Effector memory CD8-positive, alpha-beta T cell (primary cell): ENCODE measurements at regions not wholly inside any gene's neighbourhood (a gene's known extent, or its start where the extent isn't known, plus 50 kb on each side); places are given as distances from the start of the nearest gene placed in this dataset.

Experiments
- ATAC-seq: fragments of 150-1000 bp; cut with Tn5 transposase; replicated peaks from 2 replicates; pipeline ENCODE4 v1.10.0; 2021; ENCODE audit warnings: mild to moderate bottlenecking, moderate library complexity
- DNase-seq, 3 experiments: peaks; one replicate each; pipeline ENCODE4 v3.0.0; 2021
- H3K27ac Mint-ChIP-seq, 2 donors: one replicate each; pipeline ENCODE4 v1.8.0; 2022; ENCODE audit warnings: mild to moderate bottlenecking in 2 of 2, mixed read lengths in 2 of 2, moderate library complexity in 2 of 2
- H3K27me3 Mint-ChIP-seq, 2 donors: one replicate each; pipeline ENCODE4 v1.8.0; 2022; ENCODE audit warnings: mixed read lengths in 2 of 2
- H3K36me3 Mint-ChIP-seq: one replicate; pipeline ENCODE4 v1.8.0; 2022; ENCODE audit warnings: mild to moderate bottlenecking, moderate library complexity, mixed read lengths; ENCODE audit not compliant: insufficient read depth
- H3K4me1 Mint-ChIP-seq, 2 donors: one replicate each; pipeline ENCODE4 v1.8.0; 2022; ENCODE audit warnings: low read depth in 2 of 2, mixed read lengths in 2 of 2
- H3K4me3 Mint-ChIP-seq, 2 donors: one replicate each; pipeline ENCODE4 v1.8.0; 2022; ENCODE audit warnings: mild to moderate bottlenecking in 2 of 2, mixed read lengths in 2 of 2, moderate library complexity in 2 of 2
- H3K9me3 Mint-ChIP-seq, 2 donors: one replicate each; pipeline ENCODE4 v1.8.0; 2022; ENCODE audit warnings: mixed read lengths in 2 of 2

DNA sequence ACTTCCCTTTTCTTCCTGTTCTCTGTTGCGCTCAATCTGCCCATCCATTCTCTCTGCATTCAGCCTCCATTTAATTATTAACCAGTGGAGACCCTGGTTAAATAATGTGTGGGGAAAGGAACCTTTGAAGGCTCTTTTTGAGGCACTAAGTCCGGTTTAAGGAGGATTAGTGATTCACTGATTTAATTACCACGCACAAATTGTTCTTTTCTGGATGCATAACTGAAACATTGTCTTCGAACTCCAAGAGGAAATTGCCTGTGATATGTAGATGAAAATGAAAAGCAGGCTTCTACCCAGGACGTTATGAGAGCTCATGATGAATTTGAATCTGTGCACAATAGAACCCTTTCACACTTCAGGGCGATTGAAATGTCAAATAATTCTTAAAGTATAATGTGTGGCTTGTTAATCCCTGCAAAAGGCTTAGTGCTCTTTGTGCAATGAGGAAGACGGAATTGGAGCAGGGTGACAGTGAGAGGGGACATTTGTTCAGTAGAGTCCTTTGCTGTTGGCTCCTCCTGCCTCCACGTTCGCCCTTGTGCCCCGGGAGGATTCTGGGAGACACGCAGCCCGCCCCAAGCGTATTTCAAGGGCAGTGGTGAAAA is 51.1 kb upstream of the ZNF236 start:
- Mint-ChIP-seq H3K4me1 (peaks cover 3 to 6% of the 10 kb centered on the region in 2 donors), H3K27me3 (peaks cover 34 to 48% of the 10 kb centered on the region in 2 donors), H3K4me3 (no peak overlapping the region), H3K36me3 (no peaks in the 10 kb centered on the region), H3K9me3 (peaks cover 4 to 10% of the 10 kb centered on the region in 2 donors), H3K27ac (no peak overlapping the region)
- DNase-seq: no peak
- no peak for ATAC-seq

DNA sequence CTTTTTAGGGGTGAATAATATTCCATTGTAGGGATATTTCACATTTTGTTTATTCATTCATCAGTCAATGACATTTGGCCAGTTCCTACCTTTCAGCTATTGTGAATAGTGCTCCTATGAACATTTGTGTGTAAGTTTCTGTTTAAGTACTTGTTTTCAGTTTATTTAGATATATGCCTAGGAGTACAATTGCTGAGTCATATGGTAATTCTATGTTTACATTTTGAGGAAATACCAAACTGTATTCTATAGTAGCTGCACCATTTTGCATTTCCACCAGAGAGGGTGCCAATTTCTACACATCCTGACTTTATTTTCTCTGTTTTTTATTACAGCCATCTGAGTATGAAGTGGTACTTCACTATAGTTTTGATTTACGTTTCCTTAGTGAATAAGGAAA is 54.4 kb upstream of the ZNF236 start:
- peaks cover 12 to 21% of the 10 kb centered on the region in 2 donors for H3K4me1 Mint-ChIP-seq
- ATAC-seq: no peak
- no peak for DNase-seq

DNA sequence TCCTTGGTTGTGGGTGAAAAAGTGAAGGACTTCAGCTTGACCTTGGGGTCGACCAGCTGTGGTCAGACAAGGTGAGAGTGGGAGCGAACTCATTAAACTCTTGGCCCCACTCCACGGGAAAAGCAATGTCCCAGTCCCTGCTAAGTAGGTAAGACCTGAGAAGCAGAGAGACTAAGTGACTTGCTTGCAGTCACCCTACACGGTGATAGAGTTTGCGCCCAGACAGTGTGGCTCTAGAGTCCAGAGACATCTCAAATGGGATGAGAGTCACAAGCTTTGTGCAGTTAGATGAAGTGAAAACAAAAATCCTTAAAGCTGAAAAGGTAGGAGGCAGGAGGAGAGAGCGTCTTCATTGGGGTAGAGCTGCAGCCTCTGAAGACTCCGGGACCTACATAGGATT is 55.9 kb upstream of the ZNF236 start:
- H3K27me3 Mint-ChIP-seq: peaks cover 21 to 36% of the 10 kb centered on the region in 2 donors
- peaks cover 4 to 20% of the 10 kb centered on the region in 2 donors for H3K9me3 Mint-ChIP-seq

More for the DNA sequence above, 54.4 kb upstream of the ZNF236 start:
- Mint-ChIP-seq H3K36me3 (no peaks in the 10 kb centered on the region), H3K4me3 (no peak overlapping the region), H3K9me3 (peaks cover 4 to 10% of the 10 kb centered on the region in 2 donors), H3K27ac (no peak overlapping the region), H3K27me3 (peaks cover 36 to 46% of the 10 kb centered on the region in 2 donors)

DNA sequence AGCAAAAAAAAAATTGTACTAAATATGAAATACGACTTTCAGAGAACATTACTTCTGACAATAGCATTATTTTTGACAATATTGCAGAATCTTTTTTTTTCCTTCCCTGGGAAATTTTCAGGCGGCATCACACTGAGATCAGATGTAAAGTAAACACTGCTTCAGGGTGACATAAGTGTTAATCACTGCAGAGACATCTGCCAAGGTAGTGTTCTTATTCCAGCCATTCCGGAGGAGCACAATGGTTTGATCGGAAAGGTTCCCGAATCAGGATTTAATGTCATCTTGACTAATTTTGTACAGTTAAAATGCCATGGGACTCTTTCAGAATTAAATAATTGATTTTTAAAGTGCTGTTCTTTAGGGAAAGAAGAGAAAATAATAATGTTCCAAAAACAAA is 56.7 kb upstream of the ZNF236 start:
- ATAC-seq: no peak
- Mint-ChIP-seq H3K36me3 (no peaks in the 10 kb centered on the region), H3K27ac (no peak overlapping the region), H3K4me1 (peaks cover 30 to 38% of the 10 kb centered on the region in 2 donors), H3K4me3 (no peak overlapping the region), H3K9me3 (peaks cover 4 to 23% of the 10 kb centered on the region in 2 donors), H3K27me3 (peaks cover 14 to 30% of the 10 kb centered on the region in 2 donors)
- DNase-seq: no peak

More for the DNA sequence above, 55.9 kb upstream of the ZNF236 start:
- Mint-ChIP-seq H3K4me1 (peaks cover 26 to 35% of the 10 kb centered on the region in 2 donors), H3K27ac (no peak overlapping the region), H3K36me3 (no peaks in the 10 kb centered on the region), H3K4me3 (no peak overlapping the region)
- ATAC-seq: no peak
- no peak for DNase-seq

DNA sequence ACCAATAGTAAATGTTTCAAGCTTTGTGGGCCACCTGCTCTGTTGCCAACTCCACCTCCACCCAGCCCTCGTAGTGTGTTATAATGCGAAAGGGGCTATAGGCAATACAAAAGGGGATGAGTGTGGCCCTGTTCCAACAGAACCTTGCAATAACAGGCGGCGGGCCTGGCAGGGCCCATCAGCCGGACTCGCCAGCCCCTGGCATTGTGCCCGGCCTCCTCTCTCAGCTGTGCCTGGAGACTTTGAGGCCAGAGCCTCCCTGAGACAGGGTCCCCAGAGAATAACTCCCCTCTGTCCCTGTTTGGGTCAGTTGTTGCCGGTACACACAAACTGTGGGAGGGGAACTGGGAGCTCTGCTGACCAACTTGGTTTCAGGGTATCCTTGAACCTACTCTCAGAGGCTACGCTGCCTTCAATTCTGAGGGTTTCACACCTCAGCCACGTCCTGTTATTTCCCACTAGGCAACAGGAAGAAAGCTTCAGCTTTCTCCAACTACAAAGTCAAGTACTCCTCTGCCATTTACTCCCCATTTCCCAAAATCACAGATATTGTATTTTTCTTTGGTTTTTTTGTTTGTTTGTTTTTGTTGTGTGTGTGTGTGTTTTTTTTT is 58.0 kb upstream of the ZNF236 start:
- peaks cover 30 to 38% of the 10 kb centered on the region in 2 donors for H3K4me1 Mint-ChIP-seq
- no peaks in the 10 kb centered on the region for H3K36me3 Mint-ChIP-seq
- ATAC-seq: no peak
- DNase-seq: no peak
- peaks cover 4 to 23% of the 10 kb centered on the region in 2 donors for H3K9me3 Mint-ChIP-seq
- peak overlapping the region; percentile 7 to 52 for H3K4me3 Mint-ChIP-seq
- H3K27ac Mint-ChIP-seq: peak overlapping the region; percentile 9 to 61
- peaks cover 14 to 25% of the 10 kb centered on the region in 2 donors for H3K27me3 Mint-ChIP-seq

DNA sequence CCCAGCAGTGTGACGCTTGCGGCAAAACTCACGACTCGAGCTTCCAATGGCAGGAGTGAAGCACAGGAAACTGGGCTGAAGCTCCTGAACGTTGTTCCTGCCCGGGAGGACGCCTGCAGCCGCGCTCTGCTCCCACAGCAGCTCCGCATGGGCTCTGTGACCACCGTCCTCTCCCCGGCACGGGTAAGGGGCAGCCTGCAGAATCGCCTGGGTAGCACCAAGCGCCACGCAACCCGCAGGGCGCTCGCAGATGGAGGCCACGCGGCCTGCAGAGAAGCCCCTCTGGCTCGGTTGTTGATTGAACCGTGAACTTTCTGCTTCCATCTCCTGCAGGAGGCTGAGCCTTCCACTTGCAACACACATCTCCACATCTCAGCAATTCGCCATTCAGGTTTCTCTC is 63.3 kb upstream of the ZNF236 start:
- H3K4me3 Mint-ChIP-seq: no peak overlapping the region
- no peaks in the 10 kb centered on the region for H3K36me3 Mint-ChIP-seq
- peaks cover 0 to 13% of the 10 kb centered on the region in 2 donors for H3K9me3 Mint-ChIP-seq
- ATAC-seq: no peak
- H3K27me3 Mint-ChIP-seq: peaks cover 7 to 9% of the 10 kb centered on the region in 2 donors
- no peak for DNase-seq
- peaks cover 20 to 22% of the 10 kb centered on the region in 2 donors for H3K4me1 Mint-ChIP-seq
- H3K27ac Mint-ChIP-seq: no peak overlapping the region

DNA sequence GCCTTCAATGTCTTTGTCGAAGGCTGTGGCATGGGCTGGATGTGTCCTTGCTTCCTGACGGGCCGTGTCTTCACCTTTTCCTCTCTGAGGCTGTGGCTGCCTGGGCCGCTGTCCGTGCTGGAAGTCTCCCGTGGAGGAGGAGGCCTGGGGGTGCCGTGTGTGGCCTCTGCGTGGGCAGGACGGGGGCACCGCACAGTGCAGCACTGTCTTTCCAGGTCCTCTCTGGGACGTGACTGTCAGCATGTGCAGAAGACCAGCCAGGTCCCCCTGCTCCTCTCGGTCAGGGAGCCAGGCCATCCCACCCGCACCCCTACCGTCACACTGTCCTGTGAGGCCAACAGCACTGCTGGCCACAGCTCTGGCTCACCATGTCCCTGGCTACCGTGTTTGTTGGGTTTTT is 64.4 kb upstream of the ZNF236 start:
- no peak overlapping the region for H3K4me3 Mint-ChIP-seq
- DNase-seq: no peak
- no peak overlapping the region for H3K27ac Mint-ChIP-seq
- peaks cover 17 to 20% of the 10 kb centered on the region in 2 donors for H3K4me1 Mint-ChIP-seq
- peaks cover 7 to 9% of the 10 kb centered on the region in 2 donors for H3K27me3 Mint-ChIP-seq
- no peak for ATAC-seq
- peaks cover 0 to 13% of the 10 kb centered on the region in 2 donors for H3K9me3 Mint-ChIP-seq
- no peaks in the 10 kb centered on the region for H3K36me3 Mint-ChIP-seq

DNA sequence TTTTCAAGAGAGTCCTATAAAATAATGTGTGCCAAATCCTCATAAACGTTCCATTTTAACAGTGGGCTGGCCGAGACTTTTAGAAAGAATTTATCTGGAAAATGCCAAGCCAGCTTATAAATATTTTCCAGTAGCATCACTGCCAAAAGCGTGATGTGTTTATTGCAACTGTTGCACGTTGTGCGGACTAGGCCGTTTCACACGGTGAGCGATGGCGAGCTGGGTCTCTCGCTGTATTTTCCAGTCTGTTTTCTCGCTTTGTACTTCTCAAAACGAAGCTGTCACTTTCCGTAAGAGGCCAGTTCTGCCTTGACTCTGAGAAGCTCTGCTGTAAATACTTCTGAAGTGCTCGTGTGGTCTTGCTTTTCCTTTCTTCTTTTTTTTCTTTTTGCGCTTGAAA is 65.0 kb upstream of the ZNF236 start:
- no peak overlapping the region for H3K4me3 Mint-ChIP-seq
- no peak for ATAC-seq
- no peak for DNase-seq
- no peaks in the 10 kb centered on the region for H3K36me3 Mint-ChIP-seq
- peaks cover 0 to 12% of the 10 kb centered on the region in 2 donors for H3K9me3 Mint-ChIP-seq
- H3K4me1 Mint-ChIP-seq: peaks cover 12 to 15% of the 10 kb centered on the region in 2 donors
- peaks cover 7 to 9% of the 10 kb centered on the region in 2 donors for H3K27me3 Mint-ChIP-seq
- H3K27ac Mint-ChIP-seq: peak overlapping the region in 1 of 2 donors; percentile 77

DNA sequence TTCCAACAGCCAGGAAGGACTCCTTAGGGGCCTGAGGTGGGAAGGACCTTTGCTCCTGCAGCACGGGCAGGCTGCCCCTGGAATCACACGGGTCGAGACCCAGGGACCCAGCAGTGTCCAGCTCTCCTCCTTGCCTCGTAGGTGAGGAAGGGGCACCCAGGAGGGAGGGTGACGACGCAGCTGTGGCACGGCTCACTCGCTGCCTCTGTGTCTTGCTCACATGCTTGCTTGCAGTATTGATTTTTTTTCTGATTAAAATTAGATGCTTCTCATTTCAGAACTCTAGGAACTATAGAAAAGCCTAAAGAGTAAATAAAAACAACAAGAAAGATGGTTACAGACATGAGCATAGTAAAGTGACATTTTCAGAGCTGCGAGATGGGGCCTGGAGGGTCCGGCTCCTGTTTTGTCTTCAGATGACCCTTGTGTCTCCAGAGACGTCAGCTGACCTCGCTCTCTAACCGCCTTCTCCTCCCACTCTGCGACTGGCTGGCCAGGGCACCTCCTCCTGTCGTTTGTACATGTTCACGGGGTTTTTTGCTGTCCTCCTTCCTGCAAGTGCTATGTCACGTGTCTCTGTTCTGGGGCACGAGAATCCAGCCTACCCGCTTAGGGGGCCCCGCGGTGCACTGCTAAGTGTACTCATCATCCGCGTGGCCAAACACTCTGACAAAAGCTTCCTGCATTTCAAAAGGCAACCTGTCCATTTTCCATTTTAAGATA is 65.7 kb upstream of the ZNF236 start:
- Mint-ChIP-seq H3K36me3 (no peaks in the 10 kb centered on the region), H3K9me3 (peaks cover 2 to 5% of the 10 kb centered on the region in 2 donors), H3K4me3 (no peak overlapping the region), H3K4me1 (peaks cover 6 to 9% of the 10 kb centered on the region in 2 donors), H3K27ac (peak overlapping the region in 1 of 2 donors; percentile 77), H3K27me3 (peaks cover 7 to 9% of the 10 kb centered on the region in 2 donors)
- ATAC-seq: no peak
- no peak for DNase-seq

DNA sequence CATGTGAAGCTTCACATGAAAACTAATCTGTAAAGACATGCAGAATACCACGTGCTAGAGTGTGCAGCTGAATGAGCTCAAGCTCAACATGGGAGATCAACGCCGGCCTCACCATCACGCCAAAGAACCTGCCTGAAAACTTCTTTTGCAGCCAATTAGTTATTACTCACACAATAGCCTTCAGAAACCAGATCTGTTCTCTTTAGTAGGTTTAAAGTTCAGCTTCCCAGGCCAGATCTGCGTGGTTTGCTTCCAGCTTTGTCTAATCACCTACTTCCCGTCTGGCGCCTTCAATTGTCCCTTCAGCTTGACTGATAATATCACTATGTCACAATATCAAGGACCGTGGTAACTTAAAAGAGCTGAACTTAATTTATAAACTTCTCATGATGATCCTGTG is 68.0 kb upstream of the ZNF236 start:
- no peak overlapping the region for H3K4me3 Mint-ChIP-seq
- H3K27ac Mint-ChIP-seq: no peak overlapping the region
- DNase-seq (no peak), ATAC-seq (no peak)
- H3K4me1 Mint-ChIP-seq: peaks cover 0 to 2% of the 10 kb centered on the region in 2 donors
- H3K9me3 Mint-ChIP-seq: peaks cover 6 to 7% of the 10 kb centered on the region in 2 donors
- peaks cover 7 to 9% of the 10 kb centered on the region in 2 donors for H3K27me3 Mint-ChIP-seq
- H3K36me3 Mint-ChIP-seq: no peaks in the 10 kb centered on the region

DNA sequence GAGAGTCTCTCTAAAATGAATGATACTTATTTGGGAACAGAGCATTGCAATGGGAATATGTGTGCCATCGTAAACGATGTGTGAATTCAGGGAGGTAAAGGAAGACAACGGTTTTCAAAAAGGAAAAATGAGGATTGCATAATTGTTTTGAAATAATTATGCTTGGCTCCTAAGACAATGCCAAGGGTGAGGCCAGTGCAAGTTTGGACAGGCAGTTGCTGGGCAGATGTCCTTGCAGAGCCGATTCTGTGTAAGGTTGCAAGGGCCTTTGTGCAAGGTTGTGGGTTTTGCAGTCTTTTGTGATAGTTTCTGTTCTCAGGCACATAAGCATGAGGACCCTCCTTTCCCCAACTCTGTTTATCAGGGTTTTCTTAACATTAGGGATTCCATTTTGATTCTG is 70.0 kb upstream of the ZNF236 start:
- H3K4me1 Mint-ChIP-seq: no peaks in the 10 kb centered on the region
- H3K27ac Mint-ChIP-seq: no peak overlapping the region
- H3K4me3 Mint-ChIP-seq: no peak overlapping the region
- no peak for ATAC-seq
- no peak for DNase-seq
- peaks cover 8 to 10% of the 10 kb centered on the region in 2 donors for H3K9me3 Mint-ChIP-seq
- H3K36me3 Mint-ChIP-seq: no peaks in the 10 kb centered on the region
- H3K27me3 Mint-ChIP-seq: peaks cover 0 to 12% of the 10 kb centered on the region in 2 donors

DNA sequence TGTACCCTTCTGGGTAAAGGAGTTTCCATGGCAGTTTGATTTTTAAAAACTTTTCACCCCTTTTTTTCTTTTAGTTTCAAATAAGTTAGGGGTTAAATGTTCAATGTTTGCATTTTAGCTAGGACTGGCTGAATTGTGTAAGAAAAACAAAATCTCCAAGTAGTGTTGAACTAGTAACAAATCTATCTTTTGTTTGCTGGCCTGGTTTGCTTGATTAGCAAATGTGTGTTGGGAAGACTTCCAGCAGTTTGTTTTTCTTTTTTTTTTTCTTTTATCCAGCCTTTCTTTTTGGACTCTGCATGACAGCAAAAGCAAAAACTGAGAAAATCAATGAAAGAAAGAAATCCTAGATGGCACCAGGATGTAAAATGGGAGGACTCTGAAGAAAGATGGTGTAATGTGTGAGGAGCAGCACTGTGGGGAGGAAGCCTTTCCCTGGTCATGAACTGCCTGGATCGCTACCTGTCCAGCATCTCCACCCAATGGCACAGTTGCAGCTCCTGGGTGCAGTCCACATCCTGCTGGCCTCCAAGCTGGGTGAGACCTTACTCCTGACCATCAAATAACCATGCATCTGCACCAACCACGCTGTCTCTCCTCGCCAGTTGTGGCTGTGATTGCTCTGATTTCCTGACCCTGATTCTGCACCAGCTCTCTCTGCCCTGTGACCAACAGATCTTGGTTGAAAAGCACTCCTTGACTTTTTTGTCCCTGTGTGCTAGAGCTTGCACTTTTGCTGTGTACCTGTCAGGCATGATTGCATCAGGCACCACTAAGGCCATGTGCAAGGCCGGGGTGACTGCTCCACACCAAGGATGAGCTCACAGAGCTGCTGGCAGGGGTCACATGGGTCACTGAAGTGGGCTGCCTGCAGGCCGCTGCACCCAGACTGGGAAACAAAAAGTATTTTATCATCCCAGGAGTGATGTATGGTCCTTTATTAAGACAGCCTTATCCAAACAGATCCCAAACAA is 71.2 kb upstream of the ZNF236 start:
- Mint-ChIP-seq H3K9me3 (peaks cover 8 to 10% of the 10 kb centered on the region in 2 donors), H3K27me3 (peaks cover 5 to 22% of the 10 kb centered on the region in 2 donors), H3K27ac (no peak overlapping the region), H3K4me1 (no peaks in the 10 kb centered on the region), H3K4me3 (no peak overlapping the region), H3K36me3 (no peaks in the 10 kb centered on the region)
- ATAC-seq (no peak), DNase-seq (no peak)

DNA sequence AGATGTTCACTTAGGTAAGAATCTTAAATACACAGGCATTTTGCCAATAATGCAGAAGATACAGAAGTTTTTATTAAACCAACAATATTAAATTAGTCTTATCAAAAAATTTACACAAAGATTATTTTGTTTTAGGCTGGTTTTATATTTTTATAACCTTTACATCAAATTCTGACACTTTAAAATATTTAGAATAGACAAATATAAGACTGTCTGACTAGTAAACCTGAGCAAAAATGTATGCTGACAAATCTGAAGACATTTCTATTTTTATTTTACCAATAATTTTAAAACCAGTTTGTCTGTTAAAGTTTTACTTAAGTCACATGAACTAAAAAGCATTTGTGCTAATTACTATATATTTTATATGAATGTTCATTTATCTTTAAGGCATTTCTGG is 72.1 kb upstream of the ZNF236 start:
- Mint-ChIP-seq H3K4me1 (no peaks in the 10 kb centered on the region), H3K4me3 (no peak overlapping the region), H3K27me3 (peaks cover 12 to 28% of the 10 kb centered on the region in 2 donors), H3K27ac (no peak overlapping the region), H3K36me3 (no peaks in the 10 kb centered on the region), H3K9me3 (peaks cover 8 to 10% of the 10 kb centered on the region in 2 donors)
- ATAC-seq (no peak), DNase-seq (no peak)
